ENCODE measurements at regions not wholly inside any gene's neighbourhood (a gene's known extent, or its start where the extent isn't known, plus 50 kb on each side); places are given as distances from the start of the nearest gene placed in this dataset.

DNA sequence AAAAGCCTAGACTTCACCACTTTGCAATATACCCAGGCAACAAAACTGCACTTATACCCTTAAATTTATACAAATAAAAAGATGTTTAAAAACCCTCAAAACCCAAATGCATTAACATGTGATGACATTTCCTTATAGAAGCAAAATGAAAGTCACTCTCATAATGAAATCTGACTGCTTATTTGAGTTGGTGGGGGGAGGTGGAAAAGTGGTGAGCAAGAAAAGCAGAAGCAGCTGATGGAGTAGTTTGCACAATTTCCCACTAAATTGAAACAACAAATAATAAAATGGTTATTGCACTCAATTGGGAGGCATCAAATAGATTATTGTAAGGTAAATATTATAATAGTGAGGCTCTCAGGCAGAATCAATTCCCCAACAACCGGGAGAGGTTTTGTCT lies 54.0 kb upstream of the GADL1 start:
- Histone ChIP-seq H3K79me1 (ENCODE audit: low read depth in 1 of 2, low read length in 2 of 2) (no peaks in the 10 kb centered on the region), H2BK5ac (ENCODE audit: low read depth, low read length, poor library complexity, severe bottlenecking) (no peak overlapping the region), H3K27me3 (ENCODE audit: control insufficient read depth, insufficient read depth, low read length) (peaks cover 2% of the 10 kb centered on the region; the same call in 1 of the 2 replicates), H2AK9ac (replicated peaks; ENCODE audit: low read depth, low read length, poor library complexity) (no peak overlapping the region), H4K5ac (ENCODE audit: low read depth, low read length) (no peak overlapping the region), H4K8ac (ENCODE audit: low read depth in 2 of 2, low read length in 2 of 2) (no peak overlapping the region), H3K9me3 (ENCODE audit: control insufficient read depth, insufficient read depth, low read length) (no peaks in the 10 kb centered on the region), H3K14ac (replicated peaks; ENCODE audit: low read depth, low read length) (no peak overlapping the region), H2BK20ac (ENCODE audit: low read depth, low read length) (no peak overlapping the region), H2AFZ (replicated peaks; ENCODE audit: low read length, poor library complexity) (no peak overlapping the region), H4K91ac (ENCODE audit: insufficient read depth, low read depth, low read length) (no peak overlapping the region), H2BK15ac (ENCODE audit: low read depth, low read length) (no peak overlapping the region), H3K4me1 (ENCODE audit: control insufficient read depth, insufficient read depth, low read length) (no peaks in the 10 kb centered on the region), H3K4ac (ENCODE audit: low read depth, low read length) (no peak overlapping the region), H3K56ac (ENCODE audit: extremely low read depth, insufficient read depth, low read length) (no peak overlapping the region), H4K20me1 (ENCODE audit: insufficient read depth, low read length) (no peaks in the 10 kb centered on the region), H3K18ac (ENCODE audit: low read depth, low read length) (no peak overlapping the region), H3K9ac (ENCODE audit: low read depth, low read length) (no peak overlapping the region), H3K36me3 (ENCODE audit: control insufficient read depth, insufficient read depth, low read length) (no peaks in the 10 kb centered on the region), H2AK5ac (ENCODE audit: low read depth, low read length) (no peak overlapping the region), H3K9me1 (ENCODE audit: insufficient read depth, low read length) (no peaks in the 10 kb centered on the region), H3K4me2 (ENCODE audit: low read depth, low read length) (no peak overlapping the region), H3K23ac (ENCODE audit: low read depth, low read length) (no peak overlapping the region), H3K27ac (ENCODE audit: insufficient read depth, low read length) (no peak overlapping the region), H3K4me3 (ENCODE audit: insufficient read depth, low read depth, low read length) (no peak overlapping the region), H2BK120ac (ENCODE audit: low read depth, low read length) (no peak overlapping the region)
- in situ Hi-C loops (cut with MboI; ENCODE audit: low sequenced_read_pairs): no loop called here
- dilution Hi-C loops (cut with HindIII; ENCODE audit: low sequenced_read_pairs, unreplicated experiment): no loop called here
- TF ChIP-seq NFE2L2 (IDR thresholded peaks at IDR 0.05; ENCODE audit: low read depth, low read length): no peak
- no peak for TF ChIP-seq MXI1 (IDR thresholded peaks at IDR 0.05; ENCODE audit: borderline replicate concordance, low read depth, low read length)
- ChIA-PET POLR2A (ENCODE audit: unreplicated experiment) (no interaction called here), CTCF (no interaction called here)
- WGBS, 2 experiments (ENCODE audit: extremely low coverage in 2 of 2, insufficient read length in 1 of 2): no CpG with 5 or more reads among the region's 1 CpG
- ATAC-seq (ENCODE audit: low read depth): no peak
- no TSS peak for BruUV-seq (replicated peaks)
- intact Hi-C loops (cut with micrococcal nuclease): no loop called here
- DNase-seq: no peak

Data from IMR-90 (cell line).